HL-60 (cell line): ENCODE measurements at regions not wholly inside any gene's neighbourhood (a gene's known extent, or its start where the extent isn't known, plus 50 kb on each side); places are given as distances from the start of the nearest gene placed in this dataset.

ENCODE experiments used
- DNase-seq, 2 experiments: peaks; one replicate each; pipeline ENCODE4 v3.0.0-alpha.2; 2010 to 2020; ENCODE audit warnings: low read depth in 1 of 2, low spot score in 1 of 2
- H3K27ac ChIP-seq: fragments of 250-450 bp; sonication (Bioruptor Pico); replicated peaks from 2 replicates; pipeline ENCODE4 v1.5.1; 2020; ENCODE audit warnings: mild to moderate bottlenecking, moderate library complexity
- H3K27me3 ChIP-seq: fragments of 250-450 bp; sonication (Bioruptor Pico); 2 replicates; pipeline ENCODE4 v1.5.1; 2021; ENCODE audit warnings: mild to moderate bottlenecking, moderate library complexity; ENCODE audit not compliant: insufficient read depth, poor library complexity, severe bottlenecking
- H3K4me3 ChIP-seq: replicated peaks from 2 replicates; pipeline ENCODE4 v1.5.1; 2011; ENCODE audit warnings: mild to moderate bottlenecking, control low read depth, low read length; ENCODE audit not compliant: insufficient read depth
- GABPA ChIP-seq: IDR thresholded peaks from 2 replicates; pipeline ENCODE4 v1.6.1; 2012; ENCODE audit warnings: low read depth
- POLR2AphosphoS5 ChIP-seq: IDR thresholded peaks from 2 replicates; pipeline ENCODE4 v1.6.1; 2012; ENCODE audit warnings: low read depth
- SPI1 ChIP-seq: IDR thresholded peaks from 2 replicates; pipeline ENCODE4 v1.6.1; 2012; ENCODE audit warnings: low read depth, mild to moderate bottlenecking, borderline replicate concordance
- TF ChIP-seq, protein P1 (sequence below): IDR thresholded peaks from 2 replicates; pipeline ENCODE4 v1.6.1; 2012; ENCODE audit warnings: low read depth; ENCODE audit not compliant: insufficient replicate concordance
- TF ChIP-seq, protein P2 (sequence below): IDR thresholded peaks from one replicate; pipeline ENCODE4 v1.5.1; 2011; ENCODE audit warnings: low read length, control low read depth, inconsistent platforms; ENCODE audit not compliant: insufficient read depth

DNA sequence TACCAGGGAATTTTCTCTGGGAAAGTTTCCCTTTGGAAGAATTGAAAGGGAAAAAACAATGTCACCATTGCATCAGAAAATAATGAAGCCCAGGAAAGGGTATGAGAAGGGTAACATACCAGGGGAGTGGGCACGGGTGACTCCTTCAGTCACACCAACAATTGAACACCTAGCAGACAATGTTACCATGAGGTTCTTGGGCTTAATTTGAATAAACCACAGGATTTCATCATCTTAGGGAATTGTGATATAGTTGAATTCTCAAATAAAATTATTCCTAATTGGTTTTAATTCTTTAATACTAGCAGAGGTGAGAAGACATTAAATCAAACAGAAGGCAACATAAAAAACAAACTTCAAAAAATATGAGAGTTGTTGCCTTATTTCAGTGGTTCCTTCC, 73.7 kb upstream of the RREB1 start:
- no peak overlapping the region for H3K4me3 ChIP-seq
- TF ChIP-seq GABPA, result no peak
- TF ChIP-seq SPI1, result no peak
- TF ChIP-seq POLR2AphosphoS5, result no peak
- TF ChIP-seq, protein P1, sequence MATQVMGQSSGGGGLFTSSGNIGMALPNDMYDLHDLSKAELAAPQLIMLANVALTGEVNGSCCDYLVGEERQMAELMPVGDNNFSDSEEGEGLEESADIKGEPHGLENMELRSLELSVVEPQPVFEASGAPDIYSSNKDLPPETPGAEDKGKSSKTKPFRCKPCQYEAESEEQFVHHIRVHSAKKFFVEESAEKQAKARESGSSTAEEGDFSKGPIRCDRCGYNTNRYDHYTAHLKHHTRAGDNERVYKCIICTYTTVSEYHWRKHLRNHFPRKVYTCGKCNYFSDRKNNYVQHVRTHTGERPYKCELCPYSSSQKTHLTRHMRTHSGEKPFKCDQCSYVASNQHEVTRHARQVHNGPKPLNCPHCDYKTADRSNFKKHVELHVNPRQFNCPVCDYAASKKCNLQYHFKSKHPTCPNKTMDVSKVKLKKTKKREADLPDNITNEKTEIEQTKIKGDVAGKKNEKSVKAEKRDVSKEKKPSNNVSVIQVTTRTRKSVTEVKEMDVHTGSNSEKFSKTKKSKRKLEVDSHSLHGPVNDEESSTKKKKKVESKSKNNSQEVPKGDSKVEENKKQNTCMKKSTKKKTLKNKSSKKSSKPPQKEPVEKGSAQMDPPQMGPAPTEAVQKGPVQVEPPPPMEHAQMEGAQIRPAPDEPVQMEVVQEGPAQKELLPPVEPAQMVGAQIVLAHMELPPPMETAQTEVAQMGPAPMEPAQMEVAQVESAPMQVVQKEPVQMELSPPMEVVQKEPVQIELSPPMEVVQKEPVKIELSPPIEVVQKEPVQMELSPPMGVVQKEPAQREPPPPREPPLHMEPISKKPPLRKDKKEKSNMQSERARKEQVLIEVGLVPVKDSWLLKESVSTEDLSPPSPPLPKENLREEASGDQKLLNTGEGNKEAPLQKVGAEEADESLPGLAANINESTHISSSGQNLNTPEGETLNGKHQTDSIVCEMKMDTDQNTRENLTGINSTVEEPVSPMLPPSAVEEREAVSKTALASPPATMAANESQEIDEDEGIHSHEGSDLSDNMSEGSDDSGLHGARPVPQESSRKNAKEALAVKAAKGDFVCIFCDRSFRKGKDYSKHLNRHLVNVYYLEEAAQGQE, result no peak
- TF ChIP-seq, protein P2, sequence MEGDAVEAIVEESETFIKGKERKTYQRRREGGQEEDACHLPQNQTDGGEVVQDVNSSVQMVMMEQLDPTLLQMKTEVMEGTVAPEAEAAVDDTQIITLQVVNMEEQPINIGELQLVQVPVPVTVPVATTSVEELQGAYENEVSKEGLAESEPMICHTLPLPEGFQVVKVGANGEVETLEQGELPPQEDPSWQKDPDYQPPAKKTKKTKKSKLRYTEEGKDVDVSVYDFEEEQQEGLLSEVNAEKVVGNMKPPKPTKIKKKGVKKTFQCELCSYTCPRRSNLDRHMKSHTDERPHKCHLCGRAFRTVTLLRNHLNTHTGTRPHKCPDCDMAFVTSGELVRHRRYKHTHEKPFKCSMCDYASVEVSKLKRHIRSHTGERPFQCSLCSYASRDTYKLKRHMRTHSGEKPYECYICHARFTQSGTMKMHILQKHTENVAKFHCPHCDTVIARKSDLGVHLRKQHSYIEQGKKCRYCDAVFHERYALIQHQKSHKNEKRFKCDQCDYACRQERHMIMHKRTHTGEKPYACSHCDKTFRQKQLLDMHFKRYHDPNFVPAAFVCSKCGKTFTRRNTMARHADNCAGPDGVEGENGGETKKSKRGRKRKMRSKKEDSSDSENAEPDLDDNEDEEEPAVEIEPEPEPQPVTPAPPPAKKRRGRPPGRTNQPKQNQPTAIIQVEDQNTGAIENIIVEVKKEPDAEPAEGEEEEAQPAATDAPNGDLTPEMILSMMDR, result no peak
- DNase-seq, result no peak
- no peak overlapping the region for H3K27ac ChIP-seq
- no peaks in the 10 kb centered on the region for H3K27me3 ChIP-seq

DNA sequence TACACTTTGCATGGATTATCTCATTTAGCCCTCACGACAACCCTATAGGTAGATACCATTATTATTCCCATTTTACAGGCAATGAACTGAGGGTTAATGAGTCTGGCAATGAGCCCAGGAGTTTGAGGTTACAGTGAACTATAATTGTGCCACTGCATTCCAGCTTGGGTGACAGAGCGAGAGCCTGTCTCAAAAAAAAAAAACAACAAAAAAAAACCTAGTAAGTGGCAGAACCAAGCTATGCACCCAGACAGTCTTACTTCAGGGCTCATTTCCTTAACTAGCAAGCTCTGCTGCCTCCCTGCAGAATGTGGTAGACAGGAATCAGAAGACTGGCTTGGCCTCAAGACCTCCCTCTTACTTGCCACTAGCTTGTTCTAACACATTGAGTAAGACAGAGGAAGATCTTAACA, 71.9 kb upstream of the RREB1 start:
- peak in 1 of 2 experiments; percentile 21 for DNase-seq
- no peak overlapping the region for H3K4me3 ChIP-seq
- TF ChIP-seq SPI1 (no peak), GABPA (no peak), POLR2AphosphoS5 (no peak)
- TF ChIP-seq, protein P1, result no peak
- TF ChIP-seq, protein P2, result no peak
- H3K27me3 ChIP-seq, result no peaks in the 10 kb centered on the region
- no peak overlapping the region for H3K27ac ChIP-seq

DNA sequence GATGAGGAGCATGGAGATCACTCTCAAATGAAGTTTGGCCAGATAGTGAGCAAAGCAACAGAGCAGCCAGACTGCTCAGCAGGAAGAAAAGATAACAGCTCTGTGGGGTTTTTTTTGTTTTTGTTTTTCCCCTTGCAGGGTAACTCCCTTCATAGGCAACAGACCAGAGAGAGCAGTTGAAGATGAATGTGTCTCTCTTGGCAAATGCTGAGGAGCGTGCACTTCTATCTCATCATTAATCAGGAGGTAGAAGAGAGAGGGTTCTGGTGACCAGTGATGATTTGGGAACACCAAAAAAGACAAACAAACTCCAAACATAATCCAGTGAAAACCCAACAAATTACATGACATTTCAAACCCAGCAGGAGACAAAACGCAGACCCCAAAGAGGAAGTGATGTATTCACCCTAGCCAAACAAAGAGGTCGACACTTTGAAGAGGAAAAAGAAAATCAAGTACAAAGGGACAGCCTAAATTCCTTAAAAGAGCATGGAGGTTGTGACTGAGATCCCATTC, 66.2 kb upstream of the RREB1 start:
- no peaks in the 10 kb centered on the region for H3K27me3 ChIP-seq
- H3K27ac ChIP-seq, result peak overlapping the region; percentile 72
- TF ChIP-seq, protein P1, result no peak
- TF ChIP-seq SPI1 (peak; percentile 70), GABPA (no peak)
- TF ChIP-seq, protein P2, result no peak
- H3K4me3 ChIP-seq, result no peak overlapping the region
- no peak for DNase-seq
